ENCODE measurements at regions not wholly inside any gene's neighbourhood (a gene's known extent, or its start where the extent isn't known, plus 50 kb on each side); places are given as distances from the start of the nearest gene placed in this dataset.
A peak's percentile ranks its signal among the peaks of the same experiment; 100 is the strongest.

GRCh38 chr6:68372991-68373390, 262.1 kb upstream of the ADGRB3 start:
- ATAC-seq, result no peak

- ATAC-seq, result no peak
Observed at GRCh38 chr6:68368845-68369244, 266.2 kb upstream of the ADGRB3 start.

- ATAC-seq, result no peak
Observed at GRCh38 chr6:68364271-68364805, 270.7 kb upstream of the ADGRB3 start.

- ATAC-seq, result no peak
Observed at GRCh38 chr6:68343901-68344300, 291.2 kb upstream of the ADGRB3 start.

GRCh38 chr6:68342286-68342685, 292.8 kb upstream of the ADGRB3 start:
- no peak for ATAC-seq

- ATAC-seq, result no peak
Observed at GRCh38 chr6:68339488-68340131, 295.5 kb upstream of the ADGRB3 start.

GRCh38 chr6:68333442-68333841, 301.6 kb upstream of the ADGRB3 start:
- no peak for ATAC-seq

GRCh38 chr6:68328156-68328555, 306.9 kb upstream of the ADGRB3 start:
- ATAC-seq, result no peak

- ATAC-seq, result no peak
Observed at GRCh38 chr6:68326762-68327161, 308.3 kb upstream of the ADGRB3 start.

GRCh38 chr6:68317366-68317765, 317.7 kb upstream of the ADGRB3 start:
- no peak for ATAC-seq

GRCh38 chr6:68313911-68314310, 321.2 kb upstream of the ADGRB3 start:
- ATAC-seq, result no peak

GRCh38 chr6:68307301-68307700, 327.8 kb upstream of the ADGRB3 start:
- ATAC-seq, result no peak

GRCh38 chr6:68296126-68296525, 339.0 kb upstream of the ADGRB3 start:
- ATAC-seq, result no peak

GRCh38 chr6:68282646-68283045, 352.4 kb upstream of the ADGRB3 start:
- no peak for ATAC-seq

GRCh38 chr6:68279793-68280557, 355.1 kb upstream of the ADGRB3 start:
- ATAC-seq, result no peak

GRCh38 chr6:68273297-68273696, 361.8 kb upstream of the ADGRB3 start:
- ATAC-seq, result no peak

- no peak for ATAC-seq
Observed at GRCh38 chr6:68256391-68256790, 378.7 kb upstream of the ADGRB3 start.

- ATAC-seq, result no peak
Observed at GRCh38 chr6:68252632-68253031, 382.4 kb upstream of the ADGRB3 start.

GRCh38 chr6:68247782-68248181, 387.3 kb upstream of the ADGRB3 start:
- ATAC-seq, result no peak

GRCh38 chr6:68240726-68241125, 394.4 kb upstream of the ADGRB3 start:
- ATAC-seq, result no peak

GRCh38 chr6:68239034-68239433, 396.0 kb upstream of the ADGRB3 start:
- no peak for ATAC-seq

GRCh38 chr6:68238097-68238601, 396.9 kb upstream of the ADGRB3 start:
- peak; percentile 85 for ATAC-seq

- peak; percentile 60 for ATAC-seq
Observed at GRCh38 chr6:68237205-68237604, 397.9 kb upstream of the ADGRB3 start.

GRCh38 chr6:68235326-68235784, 399.7 kb upstream of the ADGRB3 start:
- ATAC-seq, result no peak

Data from esophagus mucosa (tissue), 1 donor.